Lower leg skin (tissue), 4 donors: ENCODE measurements at regions not wholly inside any gene's neighbourhood (a gene's known extent, or its start where the extent isn't known, plus 50 kb on each side); places are given as distances from the start of the nearest gene placed in this dataset.

Experiments
- DNase-seq, 2 donors: peaks; one replicate each; pipeline ENCODE4 v3.0.0-alpha.2; 2019; ENCODE audit warnings: low spot score in 2 of 2
- H3K4me3 ChIP-seq: fragments of 200-600 bp; sonication (generic); 2 replicates; pipeline ENCODE4 v1.5.1; 2017; ENCODE audit warnings: mild to moderate bottlenecking, low read depth; ENCODE audit not compliant: poor library complexity, severe bottlenecking
- POLR2A ChIP-seq, 2 donors: fragments of 450-650 bp; IDR thresholded peaks; one replicate each; pipeline ENCODE4 v1.6.1; 2016 to 2017; ENCODE audit warnings: antibody characterized with exemption in 2 of 2, mild to moderate bottlenecking in 1 of 2, moderate library complexity in 1 of 2
- WGBS, 2 donors: methylation state at CpG; one replicate each; pipeline ENCODE4 v1.1.5; 2018; 5-methylcytosine and 5-hydroxymethylcytosine counted together
- intact Hi-C: fragments of 100-400 bp; cut with DNase I; formaldehyde crosslinking; loops from one replicate; pipeline ENCODE4 v1.15.0; 2023; ENCODE audit warnings: low total_unique reads
- TF ChIP-seq, protein P1 (sequence below), 3 donors: fragments of 450-650 bp; IDR thresholded peaks; one replicate each; pipeline ENCODE4 v1.5.1; 2016; ENCODE audit warnings: antibody characterized with exemption in 3 of 3, mild to moderate bottlenecking in 3 of 3, moderate library complexity in 2 of 3

DNA sequence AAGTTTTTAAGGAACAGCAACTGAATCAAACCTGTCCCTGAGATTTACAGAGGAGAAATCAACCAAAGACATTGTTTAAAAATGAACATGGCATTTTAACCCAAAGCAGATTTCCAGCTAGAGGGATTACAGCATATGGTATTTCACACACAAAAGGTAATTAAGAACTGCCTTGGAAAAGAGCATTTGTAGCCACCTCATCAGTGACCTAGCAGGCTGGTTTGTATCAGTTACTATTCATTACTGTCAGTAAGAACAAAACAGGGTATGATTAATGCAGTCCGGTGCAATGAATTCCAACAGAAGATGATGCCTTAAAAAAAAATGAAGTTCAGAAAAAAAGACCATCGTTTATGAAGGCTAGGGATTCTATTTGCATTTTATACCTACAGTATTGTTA is 219.9 kb downstream of the CHD9NB start:
- 45 to 57% methylated on average over 2 of the region's 2 CpGs for WGBS, 2 donors
- no peak for DNase-seq
- TF ChIP-seq, protein P1, sequence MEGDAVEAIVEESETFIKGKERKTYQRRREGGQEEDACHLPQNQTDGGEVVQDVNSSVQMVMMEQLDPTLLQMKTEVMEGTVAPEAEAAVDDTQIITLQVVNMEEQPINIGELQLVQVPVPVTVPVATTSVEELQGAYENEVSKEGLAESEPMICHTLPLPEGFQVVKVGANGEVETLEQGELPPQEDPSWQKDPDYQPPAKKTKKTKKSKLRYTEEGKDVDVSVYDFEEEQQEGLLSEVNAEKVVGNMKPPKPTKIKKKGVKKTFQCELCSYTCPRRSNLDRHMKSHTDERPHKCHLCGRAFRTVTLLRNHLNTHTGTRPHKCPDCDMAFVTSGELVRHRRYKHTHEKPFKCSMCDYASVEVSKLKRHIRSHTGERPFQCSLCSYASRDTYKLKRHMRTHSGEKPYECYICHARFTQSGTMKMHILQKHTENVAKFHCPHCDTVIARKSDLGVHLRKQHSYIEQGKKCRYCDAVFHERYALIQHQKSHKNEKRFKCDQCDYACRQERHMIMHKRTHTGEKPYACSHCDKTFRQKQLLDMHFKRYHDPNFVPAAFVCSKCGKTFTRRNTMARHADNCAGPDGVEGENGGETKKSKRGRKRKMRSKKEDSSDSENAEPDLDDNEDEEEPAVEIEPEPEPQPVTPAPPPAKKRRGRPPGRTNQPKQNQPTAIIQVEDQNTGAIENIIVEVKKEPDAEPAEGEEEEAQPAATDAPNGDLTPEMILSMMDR (IDR thresholded peaks at IDR 0.05) = no peak
- TF ChIP-seq POLR2A (IDR thresholded peaks at IDR 0.05) = no peak
- intact Hi-C loops = no loop called here
- H3K4me3 ChIP-seq = no peak overlapping the region

DNA sequence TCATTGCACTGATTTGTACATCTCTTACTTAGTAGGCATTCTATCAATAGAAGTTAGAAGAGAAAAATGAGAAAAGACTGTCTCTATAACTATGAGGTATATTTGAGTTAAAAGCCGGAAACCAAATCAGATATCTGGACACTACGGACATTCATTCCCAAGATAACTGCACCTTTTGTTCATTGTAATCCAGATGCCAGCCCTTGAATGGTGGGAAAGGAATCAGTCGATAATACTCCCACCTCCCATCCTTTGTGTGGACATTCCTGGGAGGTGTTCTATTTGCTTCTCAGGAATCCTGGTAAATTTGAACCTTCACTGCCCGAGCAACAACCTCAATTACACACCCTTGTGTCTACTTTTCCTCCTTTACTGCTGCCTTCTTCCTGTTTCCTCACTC is 225.2 kb downstream of the CHD9NB start:
- TF ChIP-seq POLR2A (IDR thresholded peaks at IDR 0.05) = no peak
- TF ChIP-seq, protein P1 (IDR thresholded peaks at IDR 0.05) = no peak
- H3K4me3 ChIP-seq = no peak overlapping the region
- 65 to 67% methylated on average over 4 of the region's 4 CpGs for WGBS, 2 donors
- intact Hi-C loops = no loop called here
- DNase-seq = no peak

DNA sequence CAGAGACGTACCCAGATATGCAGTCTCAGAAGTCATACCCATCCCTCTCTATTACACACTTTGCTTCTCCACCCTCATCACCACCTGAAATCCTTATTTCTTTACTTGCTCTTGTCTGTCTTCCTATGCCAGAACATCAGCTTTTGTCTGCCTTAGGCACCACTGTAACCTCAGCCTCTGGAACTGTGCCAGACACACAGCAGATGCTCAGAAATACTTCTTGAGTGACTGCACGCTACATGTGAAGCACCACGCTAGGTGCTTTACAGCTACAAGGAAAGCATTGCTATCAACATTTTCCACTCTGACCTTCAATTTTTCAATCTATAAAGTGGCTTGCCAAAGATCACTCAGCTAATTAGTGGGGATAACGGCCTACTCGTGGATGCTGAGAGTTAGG is 226.8 kb downstream of the CHD9NB start:
- intact Hi-C loops = no loop called here
- H3K4me3 ChIP-seq = no peak overlapping the region
- WGBS, 2 donors = 44 to 54% methylated on average over 5 of the region's 5 CpGs
- no peak for TF ChIP-seq POLR2A (IDR thresholded peaks at IDR 0.05)
- TF ChIP-seq, protein P1 (IDR thresholded peaks at IDR 0.05) = no peak
- no peak for DNase-seq

DNA sequence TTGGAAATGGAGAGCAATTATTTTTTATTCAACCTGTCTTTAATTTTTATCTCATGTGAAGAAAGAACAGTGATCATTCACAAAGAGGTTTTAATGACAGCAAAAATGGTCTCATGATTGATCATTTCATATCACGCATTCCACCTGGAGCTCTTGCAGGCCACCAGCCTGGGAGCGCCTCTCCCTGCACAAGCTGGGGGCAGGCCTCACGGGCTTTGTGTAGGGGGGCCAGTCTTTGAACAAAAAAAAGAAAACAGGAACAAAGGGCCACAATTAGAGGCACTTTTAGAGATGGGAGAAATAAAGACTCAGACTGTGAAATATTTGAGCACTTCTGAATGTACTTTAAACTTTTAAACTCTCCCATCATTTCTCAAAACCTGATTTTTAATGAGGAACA is 232.9 kb downstream of the CHD9NB start:
- TF ChIP-seq, protein P1 (IDR thresholded peaks at IDR 0.05) = no peak
- TF ChIP-seq POLR2A (IDR thresholded peaks at IDR 0.05) = no peak
- no peak for DNase-seq
- intact Hi-C loops = no loop called here
- H3K4me3 ChIP-seq = no peak overlapping the region
- WGBS, 2 donors = 70 to 71% methylated on average over 3 of the region's 3 CpGs

DNA sequence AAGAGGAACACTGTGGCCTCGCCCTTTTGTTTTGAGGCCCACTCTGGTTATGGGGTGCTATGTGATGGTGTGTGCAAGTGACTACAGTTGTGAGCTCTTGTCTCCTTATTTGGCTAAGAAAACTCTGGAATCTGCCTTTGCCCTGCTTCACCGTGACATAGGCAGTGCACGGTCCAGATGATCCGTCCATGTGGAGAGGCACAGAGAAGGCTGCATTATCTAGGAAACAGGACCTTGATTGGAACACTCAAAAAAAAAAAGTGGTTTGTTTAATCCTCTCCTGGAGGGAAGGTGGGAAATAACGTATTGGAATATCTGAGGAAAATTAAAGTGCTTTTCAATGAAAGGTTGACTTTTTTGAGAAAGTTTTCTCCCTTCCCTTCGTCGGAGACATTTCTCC is 233.3 kb downstream of the CHD9NB start:
- no peak for DNase-seq
- WGBS, 2 donors = 72 to 79% methylated on average over 7 of the region's 7 CpGs
- no peak overlapping the region for H3K4me3 ChIP-seq
- TF ChIP-seq POLR2A (IDR thresholded peaks at IDR 0.05) = no peak
- TF ChIP-seq, protein P1 (IDR thresholded peaks at IDR 0.05) = no peak
- intact Hi-C loops = no loop called here

DNA sequence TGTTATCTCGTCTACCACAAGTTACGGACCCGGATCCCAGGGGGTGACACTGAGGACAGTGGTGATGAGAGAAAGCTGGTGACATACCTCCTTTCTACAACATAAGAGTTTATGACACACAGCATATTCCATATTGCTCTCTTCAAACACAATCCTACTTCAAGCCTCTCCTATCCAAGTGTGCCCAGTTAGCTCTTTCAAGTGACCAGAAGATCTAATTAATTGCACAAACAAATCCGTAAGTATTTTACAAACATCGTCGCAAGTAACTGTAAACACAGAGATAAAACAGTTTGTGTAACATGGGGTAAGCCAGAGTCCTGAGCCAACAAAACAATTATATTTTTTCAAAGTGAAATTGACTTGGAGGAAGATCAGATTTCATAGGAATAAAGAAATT is 235.0 kb downstream of the CHD9NB start:
- intact Hi-C loops = no loop called here
- no peak for DNase-seq
- WGBS, 2 donors = 81% methylated on average over 6 of the region's 6 CpGs
- TF ChIP-seq, protein P1 (IDR thresholded peaks at IDR 0.05) = no peak
- no peak for TF ChIP-seq POLR2A (IDR thresholded peaks at IDR 0.05)
- no peak overlapping the region for H3K4me3 ChIP-seq
